Stimulated activated naive CD4-positive, alpha-beta T cell (primary cell): ENCODE measurements at regions not wholly inside any gene's neighbourhood (a gene's known extent, or its start where the extent isn't known, plus 50 kb on each side); places are given as distances from the start of the nearest gene placed in this dataset.
"Not testable (repeated sequence)": the region's sequence is repeated elsewhere in the genome, so short reads cannot be mapped to it uniquely, and the experiment has no call there.

ENCODE experiments used
- DNase-seq, 6 experiments: peaks; one replicate each; lab custom pipeline; 2025; lab: John Stamatoyannopoulos, UW

DNA sequence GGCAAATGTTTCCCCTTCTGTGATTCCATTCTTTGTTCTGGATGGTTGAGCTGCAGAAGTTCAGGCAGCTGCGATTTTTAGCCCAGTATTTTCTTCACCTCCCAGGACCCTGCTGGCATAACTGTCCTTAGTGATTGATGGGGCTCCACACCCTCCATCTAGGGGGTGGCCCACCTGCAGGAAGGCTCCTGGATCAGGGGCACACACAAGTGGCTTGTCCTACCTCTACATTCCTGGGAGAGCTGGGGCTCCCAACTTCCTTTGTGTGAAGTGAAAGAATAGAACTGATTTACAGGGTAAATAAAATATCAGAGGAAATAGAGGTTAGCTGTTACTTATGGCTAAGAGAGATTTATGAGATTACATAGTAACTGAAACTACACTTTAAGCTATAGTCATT, 129.5 kb upstream of the MAP3K7 start:
- no peak for DNase-seq

DNA sequence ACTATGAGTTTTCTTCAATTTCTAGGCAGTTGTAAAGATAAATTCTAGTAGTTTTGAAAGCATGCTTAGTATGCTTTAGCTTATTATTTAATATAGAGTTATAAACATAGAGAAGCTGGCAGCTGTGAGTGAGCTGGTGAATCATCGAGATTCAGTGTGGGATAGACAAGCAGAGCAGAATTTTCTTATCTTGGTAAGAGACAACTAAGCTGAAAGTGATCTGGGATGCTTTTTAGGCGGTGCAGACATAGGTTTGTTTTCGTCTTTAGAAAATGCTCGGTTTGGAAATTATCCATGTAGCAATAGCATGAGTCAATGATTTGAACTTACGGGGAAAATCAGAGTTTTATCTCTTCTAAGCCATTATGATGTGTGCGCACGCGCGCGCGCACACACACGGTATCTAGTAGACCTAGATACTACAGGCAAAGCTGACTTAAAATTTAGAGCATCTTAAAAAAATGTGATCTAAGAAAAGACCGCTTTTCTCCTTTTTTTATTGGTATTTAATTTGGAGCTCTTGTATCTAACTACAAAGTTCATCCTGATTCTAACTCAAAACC, 128.3 kb upstream of the MAP3K7 start:
- DNase-seq, result no peak

DNA sequence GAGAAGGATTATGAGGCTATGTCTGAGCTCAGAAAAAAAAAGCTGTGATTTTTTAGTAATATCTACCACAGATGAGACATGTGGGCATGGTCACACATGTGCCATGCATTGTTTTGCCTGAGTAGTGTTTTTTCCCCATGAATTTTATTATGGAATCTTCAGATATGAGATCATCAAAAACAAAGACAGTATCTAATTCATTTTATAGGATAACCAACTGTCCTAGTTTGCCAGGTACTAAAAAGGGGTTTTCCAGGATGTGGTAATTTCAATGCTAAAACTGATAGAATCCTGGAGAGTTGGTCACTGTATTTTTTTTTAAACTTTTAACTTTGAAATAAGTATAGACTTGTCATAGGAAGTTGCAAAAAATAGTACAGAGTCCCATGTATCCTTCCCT, 127.4 kb upstream of the MAP3K7 start:
- no peak for DNase-seq

DNA sequence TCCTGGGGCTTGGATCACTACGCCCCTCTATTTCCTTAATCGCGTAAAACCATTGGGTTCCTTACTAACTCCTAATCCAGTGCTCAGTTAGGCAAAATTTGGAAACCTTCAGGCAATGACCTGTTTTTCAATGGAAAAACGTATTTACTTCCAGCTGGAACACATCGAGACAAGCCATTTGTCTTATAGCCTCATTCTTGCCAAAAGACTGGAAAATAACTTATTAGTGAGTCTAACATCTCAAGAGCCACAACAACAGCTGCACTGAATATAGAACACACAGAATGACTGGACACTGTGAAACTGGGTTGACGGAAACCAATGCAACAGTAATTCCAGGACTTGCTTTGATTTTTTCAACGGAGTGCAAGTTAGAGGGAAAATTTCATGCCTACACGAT, 125.2 kb upstream of the MAP3K7 start:
- no peak for DNase-seq

DNA sequence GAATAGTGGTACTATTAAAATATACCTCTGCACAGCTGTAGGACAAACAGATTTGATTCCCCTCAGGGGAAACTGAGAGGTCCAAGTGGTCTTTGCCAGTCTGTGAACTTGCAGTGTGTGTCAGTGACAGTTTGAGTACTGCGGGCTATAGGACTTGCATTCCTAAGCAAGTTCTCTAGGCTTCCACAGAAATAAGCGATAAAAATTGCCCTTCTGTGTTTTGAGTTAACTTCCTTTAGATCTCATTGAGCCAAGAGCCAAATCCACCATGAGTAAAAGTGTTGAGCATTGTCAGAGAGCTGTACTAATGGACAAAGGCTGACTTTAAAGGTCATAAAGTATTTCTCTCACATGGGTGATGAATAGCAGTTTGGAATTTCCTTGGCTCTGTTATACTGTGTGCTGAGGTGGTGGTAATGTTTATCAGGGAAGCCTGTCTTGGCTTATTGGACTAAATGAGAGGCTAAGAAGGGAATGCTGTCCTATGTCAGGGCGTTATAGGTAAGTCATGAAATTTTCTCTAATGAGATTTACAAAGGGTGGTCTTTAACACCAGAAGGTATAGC, 122.6 kb upstream of the MAP3K7 start:
- no peak for DNase-seq

DNA sequence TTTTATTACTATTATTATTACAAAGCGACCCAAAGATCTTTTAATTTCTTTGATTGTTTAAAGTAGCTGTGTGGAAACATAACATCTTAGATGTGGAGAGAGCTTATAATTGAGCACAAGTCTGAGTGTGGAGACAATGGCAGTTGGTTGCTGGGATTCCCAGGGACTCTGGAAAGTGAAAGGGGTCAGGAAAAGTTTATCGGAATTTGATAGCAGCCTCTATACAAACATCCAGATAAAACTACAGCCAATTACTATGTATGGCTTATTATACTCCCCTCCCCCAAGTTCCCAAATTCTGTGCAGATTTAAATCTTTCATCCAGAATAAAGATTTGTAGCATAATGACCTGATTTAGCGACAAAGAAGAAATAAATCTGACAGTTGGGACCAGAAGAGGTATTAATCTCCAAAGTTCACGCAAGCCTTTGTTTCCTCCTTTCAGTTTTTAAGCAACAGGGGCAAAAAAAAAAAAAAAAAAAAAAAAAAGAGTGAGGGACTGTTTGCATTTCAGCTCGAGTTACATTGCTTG, 121.4 kb upstream of the MAP3K7 start:
- DNase-seq, result no peak

DNA sequence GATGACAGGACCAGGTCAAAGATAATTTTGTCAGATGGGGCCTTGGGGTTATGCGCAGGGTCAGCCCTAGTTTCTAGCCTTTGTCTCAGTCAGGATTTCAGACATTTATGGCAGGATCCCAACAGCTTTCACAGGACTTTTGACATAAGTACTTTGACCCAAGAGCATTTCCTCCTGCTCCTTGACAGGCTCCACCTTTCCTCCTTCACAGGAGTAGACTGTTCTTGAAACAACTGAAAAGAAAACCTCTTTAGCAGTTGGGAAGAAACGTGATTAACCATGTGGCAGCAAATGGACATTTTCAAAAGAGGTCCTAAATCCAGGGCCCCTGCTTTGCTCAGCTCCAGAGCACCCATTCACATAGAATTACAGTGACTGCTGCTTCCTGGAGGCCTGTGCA, 120.4 kb upstream of the MAP3K7 start:
- DNase-seq, result no peak

DNA sequence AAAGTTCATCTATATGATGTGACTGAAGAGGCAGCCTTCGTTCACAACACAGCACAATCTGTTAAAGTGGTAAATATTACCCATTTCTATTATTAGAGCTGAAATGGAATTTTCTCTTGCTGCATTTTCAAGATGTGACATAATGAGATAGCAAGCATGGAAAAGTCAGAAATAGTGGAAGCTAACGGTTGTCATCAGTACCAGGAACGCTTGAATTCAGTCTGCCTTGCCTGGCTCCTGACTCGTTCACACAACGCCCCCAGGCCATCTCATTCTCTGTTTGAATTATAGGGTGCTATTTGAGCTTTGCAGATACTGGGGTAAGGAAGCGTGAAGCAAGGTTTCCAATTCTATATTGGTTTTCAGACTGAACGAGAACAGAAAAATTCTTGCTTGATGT, 116.5 kb upstream of the MAP3K7 start:
- DNase-seq, result no peak

DNA sequence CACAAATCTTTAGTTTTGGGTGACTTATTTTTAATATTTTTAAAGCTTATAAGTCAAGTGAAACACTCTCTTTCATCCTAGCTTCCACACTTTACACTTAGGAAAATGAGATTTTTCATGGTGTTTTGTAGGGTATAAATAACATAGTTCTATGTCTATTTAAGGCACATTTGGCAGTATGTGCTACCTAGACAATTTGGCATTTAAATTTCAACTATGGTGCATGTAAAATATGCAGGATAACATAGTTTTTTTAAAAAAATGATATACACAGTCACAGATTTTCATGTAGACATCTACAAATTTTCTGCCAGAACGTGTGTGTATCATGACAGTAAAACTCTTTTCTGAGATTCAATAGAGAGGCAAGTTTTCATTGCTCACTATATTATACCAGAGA, 115.1 kb upstream of the MAP3K7 start:
- DNase-seq, result no peak

DNA sequence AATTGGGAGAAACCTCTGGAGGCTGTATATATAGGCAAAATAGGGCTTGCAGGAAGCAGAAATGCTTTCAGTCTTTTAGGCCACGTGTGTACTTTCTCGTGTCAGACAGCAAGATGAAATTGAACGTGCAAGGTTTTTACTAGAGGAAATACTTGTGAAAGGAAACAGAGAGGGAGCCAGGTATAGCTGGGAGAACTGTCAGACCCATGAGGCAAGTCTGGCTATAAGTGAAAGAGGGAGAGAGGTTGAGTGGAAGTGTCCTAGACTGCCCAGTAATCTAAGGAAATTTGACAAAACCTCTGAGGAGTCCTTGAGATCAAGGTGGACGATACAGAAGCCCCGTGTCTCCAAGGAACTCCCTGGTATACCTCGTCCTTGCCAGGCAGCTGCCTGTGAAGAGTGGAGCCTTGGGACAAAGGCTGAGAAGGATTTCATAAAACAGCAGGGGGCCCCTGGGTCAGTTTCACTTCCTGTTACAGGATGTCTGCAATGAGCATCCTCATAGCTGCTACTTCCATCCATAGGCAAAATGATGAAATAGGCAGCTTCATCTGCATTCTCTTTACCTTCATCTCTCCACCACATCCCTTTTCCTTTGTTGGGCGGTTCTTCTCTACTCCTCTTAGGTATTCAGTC, 114.4 kb upstream of the MAP3K7 start:
- no peak for DNase-seq

DNA sequence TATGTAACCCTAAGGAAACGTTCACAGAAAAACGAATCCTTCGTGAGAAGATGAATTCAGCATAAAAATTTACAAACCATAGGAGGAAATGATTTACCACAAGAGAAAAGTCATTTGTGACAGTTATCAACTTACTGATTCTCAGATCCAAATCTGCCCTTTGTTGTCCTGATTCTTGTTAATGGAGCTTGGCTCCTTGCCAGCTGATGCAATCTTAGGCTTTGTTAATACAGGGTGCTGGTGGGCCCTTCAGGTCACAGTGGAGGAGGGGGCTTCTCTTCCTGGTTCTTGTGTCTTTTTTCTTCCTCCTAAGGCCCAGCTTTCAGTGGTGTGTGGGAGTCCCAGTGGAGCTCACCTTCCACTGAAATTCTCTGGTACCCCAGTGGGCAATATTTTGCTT, 108.4 kb upstream of the MAP3K7 start:
- DNase-seq, result no peak

DNA sequence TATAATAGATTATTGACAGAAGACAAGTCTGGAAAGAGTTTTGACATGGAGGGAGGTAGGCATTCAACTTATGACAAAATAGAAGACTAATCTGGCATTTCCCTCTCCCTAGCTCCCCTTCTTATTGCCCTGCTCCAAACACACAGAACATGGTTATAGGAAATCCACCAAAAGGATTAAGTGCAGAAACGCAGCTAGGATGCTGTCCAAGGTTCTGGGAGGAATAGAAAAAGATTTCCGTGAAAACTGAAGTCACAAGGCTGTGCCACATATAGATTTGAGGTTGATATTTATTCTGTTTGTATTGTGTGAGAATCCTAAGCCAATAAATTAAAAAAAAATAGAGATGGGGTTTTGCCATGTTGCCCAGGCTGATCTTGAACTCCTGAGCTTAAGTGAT, 107.9 kb upstream of the MAP3K7 start:
- DNase-seq, result no peak

DNA sequence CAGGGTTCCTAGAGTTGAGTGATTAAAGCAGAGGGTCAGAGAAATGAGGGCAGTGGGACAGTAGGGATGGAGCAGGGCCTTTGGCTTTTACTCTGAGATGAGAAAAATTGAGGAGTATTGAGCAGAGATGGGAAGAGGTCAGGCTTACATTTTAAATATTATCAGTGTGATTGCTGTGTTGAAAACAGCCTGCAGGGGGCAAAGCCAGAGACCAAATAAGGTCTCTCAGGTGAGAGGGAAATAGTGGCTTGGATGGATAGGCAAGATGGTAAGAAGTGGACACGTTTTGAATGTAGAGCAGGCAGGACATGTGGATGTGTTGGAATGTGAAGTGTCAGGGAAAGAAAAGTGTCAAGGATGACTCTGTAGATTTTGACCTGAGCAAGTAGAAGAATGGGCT, 105.0 kb upstream of the MAP3K7 start:
- no peak for DNase-seq

DNA sequence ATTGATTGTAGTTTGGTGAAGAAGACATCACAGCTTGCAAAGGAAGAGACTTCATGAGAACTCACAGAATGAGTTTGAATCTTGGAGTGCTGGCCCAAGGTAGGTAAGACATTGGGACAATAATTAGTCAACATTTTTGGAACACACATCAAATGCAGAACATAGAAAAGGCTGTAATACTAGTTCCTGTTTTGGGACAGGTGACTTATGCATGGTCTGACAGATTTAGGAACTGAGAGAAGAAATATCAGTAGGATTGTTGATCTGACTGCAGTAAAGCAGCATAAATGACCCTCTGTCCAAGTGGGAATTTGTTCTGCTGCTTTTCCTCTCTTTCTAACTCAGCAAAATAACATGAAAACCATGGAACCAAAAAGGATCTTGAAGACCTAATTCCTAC, 102.3 kb upstream of the MAP3K7 start:
- no peak for DNase-seq

DNA sequence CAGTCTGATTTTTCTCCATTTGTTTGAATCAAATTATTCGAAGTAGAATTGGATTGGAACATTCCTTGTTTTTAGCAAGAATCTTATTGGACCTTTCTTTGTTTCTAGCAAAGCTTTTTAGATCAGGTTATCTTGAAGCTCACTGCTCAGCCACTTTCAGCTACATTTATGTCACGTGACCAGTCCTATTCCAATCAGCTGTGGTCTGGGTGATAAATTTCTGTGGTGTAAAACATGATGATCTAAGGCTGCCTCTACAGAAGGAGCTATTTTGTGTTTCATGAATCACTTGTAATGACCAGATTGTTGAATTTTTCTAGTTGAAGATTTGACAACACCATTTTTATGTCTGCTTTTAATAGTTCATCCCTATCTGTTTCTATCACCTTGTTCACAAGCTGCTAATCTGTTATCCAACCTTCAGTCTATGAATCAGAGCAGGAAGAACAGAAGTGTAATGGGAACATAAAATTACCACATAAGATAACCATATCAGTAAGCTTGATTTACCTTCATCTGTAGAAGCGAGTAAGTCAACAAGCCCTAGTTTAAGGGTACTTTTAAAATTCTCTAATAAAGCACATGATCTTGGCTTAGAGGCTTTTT, 101.0 kb upstream of the MAP3K7 start:
- DNase-seq, result no peak

DNA sequence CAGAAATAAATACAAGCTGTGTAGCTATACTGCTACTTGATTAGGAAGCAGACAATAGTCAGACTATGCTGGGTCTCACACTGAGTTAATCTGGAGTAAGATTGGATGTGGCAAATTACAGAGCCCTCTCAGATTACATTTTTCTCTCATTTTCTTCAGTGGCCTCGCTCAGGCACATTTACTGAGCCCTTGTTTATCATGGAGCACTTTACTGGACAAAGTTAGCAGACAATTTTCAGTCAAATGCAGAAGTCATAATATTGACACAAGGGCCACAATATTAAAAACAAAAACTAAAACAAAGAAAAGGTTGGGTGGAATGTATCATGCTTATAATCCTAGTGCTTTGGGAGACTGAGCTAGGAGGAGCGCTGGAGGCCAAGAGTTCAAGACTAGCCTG, 95.0 kb upstream of the MAP3K7 start:
- DNase-seq, result no peak

DNA sequence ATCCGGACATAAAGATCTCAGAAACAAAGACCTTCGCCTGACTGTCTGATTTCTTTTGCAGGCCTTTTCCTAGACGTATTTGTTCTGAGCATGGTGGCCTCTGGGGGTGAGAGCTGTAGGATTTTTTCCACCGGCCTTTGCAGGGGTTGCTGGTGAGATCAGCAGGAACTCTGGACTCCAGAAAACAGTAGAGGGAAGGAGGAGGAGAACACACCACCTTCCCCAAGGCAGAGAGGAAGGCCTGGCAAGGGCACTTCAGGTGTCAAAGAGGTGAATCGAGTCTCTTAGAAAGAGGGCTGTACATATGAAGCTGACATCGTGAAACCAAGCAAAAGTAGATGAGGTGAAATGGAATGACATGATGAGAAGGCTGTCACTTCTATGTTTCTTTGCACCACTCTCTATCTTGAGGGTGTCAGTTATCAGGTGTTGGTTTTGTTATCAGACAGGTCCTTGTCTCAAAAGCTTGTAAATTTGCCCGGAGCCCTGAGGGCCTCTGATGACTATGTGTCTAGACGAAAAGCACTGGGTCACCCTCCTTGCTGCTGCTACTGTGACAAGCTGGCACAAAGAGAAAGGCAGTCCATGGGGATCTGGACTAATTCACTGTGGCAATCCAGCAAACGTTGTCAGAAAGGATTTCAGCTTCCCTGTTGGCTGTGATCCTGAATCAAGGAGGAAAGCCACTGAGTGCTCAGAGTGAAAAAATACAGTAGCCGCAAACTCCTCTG, 91.3 kb upstream of the MAP3K7 start:
- DNase-seq, result no peak

DNA sequence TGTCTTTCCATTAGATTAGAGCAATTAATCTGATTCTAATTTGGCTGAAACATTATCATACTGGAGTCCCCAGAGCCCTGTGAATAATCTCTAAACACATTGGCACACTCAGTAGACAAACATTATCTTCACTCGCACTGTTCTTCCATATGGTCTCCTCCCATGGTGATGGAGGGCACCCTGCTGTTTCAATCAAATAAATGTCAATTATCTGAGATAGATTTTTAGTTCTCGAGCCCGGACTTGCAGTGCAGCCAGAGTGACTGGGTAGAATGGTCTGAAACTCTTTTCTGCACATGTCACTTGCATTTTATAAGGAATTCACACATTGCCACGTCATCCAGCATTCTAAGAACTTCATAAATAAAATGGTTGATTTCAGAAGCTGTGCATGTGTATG, 90.6 kb upstream of the MAP3K7 start:
- no peak for DNase-seq

DNA sequence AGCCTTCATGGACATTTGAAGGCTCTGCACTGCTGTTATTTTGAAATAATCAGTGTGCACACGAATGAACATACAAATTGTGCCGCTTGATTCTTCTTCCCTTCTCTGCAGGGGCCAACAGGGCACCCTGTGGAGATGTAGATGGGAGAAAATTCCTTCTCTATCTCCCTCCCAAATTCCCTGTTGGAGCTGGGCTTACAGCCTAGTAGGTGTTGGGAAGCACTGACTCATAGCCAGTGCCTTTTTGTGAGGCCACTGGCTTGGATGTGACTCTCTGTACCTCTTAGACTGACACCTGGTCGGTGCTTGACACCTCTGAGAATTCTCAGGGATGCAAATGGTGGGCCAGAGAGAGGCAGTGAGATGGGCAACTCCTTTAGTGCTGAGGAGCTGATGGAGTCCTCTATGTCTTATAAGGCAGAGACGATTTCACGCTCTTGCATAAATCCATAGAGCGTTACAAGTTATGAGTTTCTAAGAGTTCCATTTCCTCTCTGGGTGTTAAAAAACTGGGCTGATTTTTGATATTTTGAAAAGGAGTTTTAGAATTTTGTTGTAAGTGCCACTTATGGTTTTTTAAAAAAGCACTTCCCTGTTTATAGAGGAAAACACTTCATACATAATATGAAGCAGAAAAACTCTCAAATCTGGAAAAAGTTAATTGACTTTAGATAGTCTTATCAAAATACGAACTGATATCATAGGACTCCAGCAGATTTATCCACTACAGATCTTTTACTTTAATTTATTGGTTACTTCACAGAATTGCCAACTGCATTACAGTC, 89.8 kb upstream of the MAP3K7 start:
- no peak for DNase-seq

DNA sequence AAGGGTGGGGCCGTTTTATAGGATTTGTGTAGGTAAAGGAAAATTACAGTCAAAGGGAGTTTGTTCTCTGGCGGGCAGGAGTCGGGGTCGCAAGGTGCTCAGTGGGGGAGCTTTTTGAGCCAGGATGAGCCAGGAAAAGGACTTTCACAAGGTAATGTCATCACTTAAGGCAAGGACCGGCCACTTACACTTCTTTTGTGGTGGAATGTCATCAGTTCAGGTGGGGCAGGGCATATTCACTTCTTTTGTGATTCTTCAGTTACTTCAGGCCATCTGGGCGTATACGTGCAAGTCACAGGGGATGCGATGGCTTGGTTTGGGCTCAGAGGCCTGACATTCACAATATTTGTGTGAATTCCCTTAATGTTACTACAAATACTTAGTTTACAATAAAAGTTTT, 88.2 kb upstream of the MAP3K7 start:
- not testable (repeated sequence) for DNase-seq

DNA sequence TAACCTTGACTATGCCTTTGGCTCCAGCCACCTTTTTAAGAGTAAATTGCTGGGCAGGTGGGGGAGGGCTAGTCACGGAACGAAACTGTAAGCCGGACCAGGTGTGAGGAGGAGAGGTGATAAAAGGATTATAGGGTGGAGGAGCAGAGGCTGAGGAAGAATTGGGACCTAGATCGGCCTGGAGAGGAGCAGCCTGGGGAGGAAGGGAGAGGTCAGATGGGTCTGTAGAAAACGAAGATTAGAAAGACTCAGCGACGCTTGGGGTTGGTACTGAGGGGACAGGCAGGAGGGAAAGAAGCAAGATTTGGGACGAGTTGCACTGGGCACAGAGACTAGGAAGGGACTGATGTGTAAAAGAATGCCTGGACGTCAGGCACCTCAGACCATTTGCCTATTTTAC, 87.2 kb upstream of the MAP3K7 start:
- DNase-seq, result not testable (repeated sequence)

DNA sequence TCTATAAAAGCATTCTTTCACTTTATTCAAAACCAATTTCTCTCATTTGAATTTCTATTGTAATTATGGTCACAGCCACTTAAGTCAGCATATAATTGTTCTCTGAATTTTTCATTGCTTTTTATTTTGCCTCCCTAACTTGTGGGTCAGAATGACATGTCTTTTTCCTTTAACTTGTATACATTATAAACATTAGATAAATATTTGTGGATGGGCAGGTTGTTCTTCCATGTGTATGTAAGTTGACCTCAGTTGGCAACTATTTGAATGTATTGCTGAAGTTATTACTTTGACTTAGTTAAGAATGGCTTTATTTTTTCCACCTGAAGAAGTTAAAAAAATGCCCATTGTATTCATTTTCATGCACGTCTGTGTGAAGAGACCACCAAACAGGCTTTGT, 83.0 kb upstream of the MAP3K7 start:
- DNase-seq, result no peak
